ENCODE measurements at regions not wholly inside any gene's neighbourhood (a gene's known extent, or its start where the extent isn't known, plus 50 kb on each side); places are given as distances from the start of the nearest gene placed in this dataset.
A peak's percentile ranks its signal among the peaks of the same experiment; 100 is the strongest.
"Not testable (repeated sequence)": the region's sequence is repeated elsewhere in the genome, so short reads cannot be mapped to it uniquely, and the experiment has no call there.

DNA sequence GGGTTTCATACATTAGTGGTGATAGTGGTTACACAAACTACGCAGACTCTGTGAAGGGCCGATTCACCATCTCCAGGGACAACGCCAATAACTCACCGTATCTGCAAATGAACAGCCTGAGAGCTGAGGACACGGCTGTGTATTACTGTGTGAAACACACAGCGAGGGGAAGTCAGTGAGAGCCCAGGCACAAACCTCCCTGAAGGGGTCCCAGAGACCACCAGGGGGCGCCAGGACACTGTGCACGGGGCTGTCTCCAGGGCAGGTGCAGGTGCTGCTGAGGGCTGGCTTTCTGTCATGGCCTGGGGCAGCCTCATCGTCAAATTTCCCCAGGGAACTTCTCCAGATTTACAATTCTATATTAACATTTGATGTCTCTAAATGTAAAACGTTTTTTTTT lies 184.6 kb upstream of the TP53TG3C start:
- peak; percentile 50 for DNase-seq

- DNase-seq = not testable (repeated sequence)
Measured at GRCh38 chr16:33027121-33027520, 166.9 kb upstream of the TP53TG3C start.

DNA sequence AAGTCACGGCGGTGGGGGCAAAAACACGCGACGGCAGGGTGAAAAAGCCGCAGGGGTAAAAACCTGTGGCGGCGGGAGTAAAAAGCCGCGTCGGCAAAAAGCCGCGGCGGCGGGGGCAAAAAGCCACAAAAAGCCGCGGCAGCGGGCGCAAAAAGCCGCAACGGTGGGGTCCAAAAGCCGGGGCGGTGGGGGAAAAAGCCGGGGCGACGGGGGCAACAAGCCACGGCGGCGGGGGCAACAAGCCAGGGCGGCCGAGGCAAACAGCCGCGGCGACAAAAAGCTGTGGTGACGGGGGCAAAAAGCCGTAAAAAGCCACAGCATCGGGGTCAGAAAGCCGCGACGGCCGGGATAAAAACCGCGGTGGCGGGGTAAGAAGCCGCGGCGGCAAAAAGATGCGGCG lies 166.1 kb upstream of the TP53TG3C start:
- DNase-seq = not testable (repeated sequence)

DNA sequence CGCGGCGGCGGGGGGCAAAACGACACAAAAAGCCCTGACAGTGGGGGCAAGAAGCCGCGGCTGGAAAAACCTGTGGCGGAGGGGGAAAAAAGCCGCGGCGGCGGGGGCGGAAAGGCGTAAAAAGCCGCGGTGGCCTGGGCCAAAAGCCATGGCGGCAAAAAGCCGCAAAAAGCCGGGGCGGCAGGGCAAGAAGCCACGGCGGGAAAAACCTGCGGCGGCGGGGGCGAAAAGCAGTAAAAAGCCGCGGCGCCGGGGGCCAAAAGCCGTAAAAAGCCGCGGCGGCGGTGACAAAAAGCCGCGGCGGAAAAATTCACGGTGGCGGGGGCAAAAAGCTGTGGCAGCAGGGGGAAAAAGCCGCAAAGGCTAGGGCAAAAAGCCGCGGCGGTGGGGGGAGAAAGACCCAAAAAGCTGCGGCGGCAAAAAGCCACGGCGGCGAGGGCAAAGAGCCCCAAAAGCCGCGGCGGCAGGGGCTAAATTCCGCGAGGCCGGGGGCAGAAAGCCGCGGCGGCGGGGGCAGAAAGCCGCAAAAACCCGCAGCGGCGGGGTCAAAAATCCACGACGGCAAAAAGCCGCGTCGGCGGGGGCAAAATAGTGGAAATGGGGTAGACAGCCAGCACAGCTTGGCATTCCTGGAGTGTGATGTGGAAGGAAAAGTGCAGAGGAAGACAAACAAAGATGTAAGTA lies 165.2 kb upstream of the TP53TG3C start:
- DNase-seq = not testable (repeated sequence)

- DNase-seq = not testable (repeated sequence)
Measured at GRCh38 chr16:33048849-33049248, 145.2 kb upstream of the TP53TG3C start.

- DNase-seq = no peak
Measured at GRCh38 chr16:33059206-33059605, 134.8 kb upstream of the TP53TG3C start.

DNA sequence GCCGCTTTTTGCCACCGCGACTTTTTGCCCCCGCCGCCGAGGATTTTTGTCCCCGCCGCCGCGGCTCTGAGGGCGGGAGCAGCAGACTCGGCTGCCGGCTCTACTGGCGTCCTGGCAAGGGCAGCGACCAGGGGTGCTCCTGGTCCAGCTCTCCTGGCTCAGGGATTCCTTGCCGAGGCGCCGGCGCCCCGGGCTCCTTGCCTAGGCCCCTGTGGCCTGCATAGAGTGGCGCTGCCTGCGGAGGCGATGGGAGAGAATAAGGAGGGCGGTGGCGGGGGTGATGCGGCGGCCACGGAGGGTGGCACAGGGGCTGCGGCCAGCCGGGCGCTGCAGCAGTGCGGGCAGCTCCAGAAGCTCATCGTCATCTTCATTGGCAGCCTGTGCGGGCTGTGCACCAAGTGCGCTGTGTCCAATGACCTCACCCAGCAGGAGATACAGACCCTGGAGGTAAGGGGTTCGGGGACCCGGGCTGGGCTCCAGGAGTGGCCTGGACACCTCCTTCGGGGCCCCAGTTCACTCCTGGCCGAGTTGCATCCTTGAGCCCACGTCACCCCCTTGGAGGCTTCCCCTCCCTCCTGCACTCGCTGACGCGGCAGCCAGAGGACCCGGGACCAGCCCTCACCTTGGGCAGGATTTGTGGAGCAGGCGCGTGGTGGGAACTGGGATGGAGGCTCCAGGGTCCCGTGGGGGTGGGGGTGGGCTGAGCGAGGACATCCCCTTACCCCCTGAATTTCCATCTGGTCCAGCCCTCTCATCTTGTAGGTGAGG lies 134.2 kb upstream of the TP53TG3C start:
- DNase-seq = not testable (repeated sequence)

GRCh38 chr16:33062763-33063162 lies 131.3 kb upstream of the TP53TG3C start:
- not testable (repeated sequence) for DNase-seq

DNA sequence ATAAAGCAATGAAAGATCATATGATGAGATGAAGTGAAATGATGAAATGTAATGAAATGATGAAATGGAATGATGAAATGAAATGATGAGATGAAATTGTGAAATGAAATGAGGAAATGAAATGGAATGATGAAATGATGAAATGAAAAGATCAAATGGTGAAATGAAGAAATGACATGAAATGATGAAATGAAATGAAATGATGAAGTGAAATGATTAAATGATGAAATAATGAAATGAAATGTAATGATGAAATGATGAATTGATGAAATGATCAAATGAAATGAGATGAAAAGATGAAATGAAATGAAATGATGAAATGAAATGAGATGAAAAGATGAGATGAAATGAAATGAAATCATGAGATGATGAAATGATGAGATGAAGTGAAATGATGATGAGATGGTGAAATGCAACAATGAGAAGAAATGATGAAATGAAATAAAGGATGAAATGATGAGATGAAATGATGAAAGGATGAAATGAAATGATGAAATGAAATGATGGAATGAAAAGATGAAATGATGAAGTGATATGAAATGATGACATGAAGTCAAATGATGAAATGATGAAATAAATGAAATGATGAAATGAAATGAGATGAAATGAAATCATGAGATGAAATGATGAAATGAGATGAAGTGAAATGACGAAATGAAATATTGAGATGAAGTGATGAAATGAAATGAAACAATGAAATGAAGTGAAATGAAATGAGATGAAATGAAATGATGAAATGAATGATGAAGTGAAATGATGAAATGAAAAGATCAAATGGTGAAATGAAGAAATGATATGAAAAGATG lies 130.5 kb upstream of the TP53TG3C start:
- not testable (repeated sequence) for DNase-seq

DNA sequence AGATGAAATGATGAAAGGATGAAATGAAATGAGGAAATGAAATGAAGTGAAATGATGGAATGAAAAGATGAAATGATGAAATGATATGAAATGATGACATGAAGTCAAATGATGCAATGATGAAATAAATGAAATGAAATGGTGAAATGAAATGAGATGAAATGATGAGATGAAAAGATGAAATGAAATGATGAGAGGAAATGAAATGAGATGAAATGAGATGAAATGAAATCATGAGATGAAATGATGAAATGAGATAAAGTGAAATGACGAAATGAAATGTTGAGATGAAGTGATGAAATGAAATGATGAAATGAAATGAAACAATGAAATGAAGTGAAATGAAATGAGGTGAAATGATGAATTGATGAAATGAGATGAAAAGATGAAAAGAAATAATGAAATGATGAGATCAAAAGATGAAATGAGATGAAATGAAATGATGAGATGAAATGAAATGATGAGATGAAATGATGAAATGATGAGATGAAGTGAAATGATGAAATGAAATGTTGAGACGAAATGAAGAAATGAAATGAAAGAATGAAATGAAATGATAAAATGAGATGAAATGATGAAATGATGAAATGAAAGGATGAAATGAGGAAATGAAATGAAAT lies 129.5 kb upstream of the TP53TG3C start:
- DNase-seq = not testable (repeated sequence)
